GM12874 (cell line): ENCODE measurements at regions not wholly inside any gene's neighbourhood (a gene's known extent, or its start where the extent isn't known, plus 50 kb on each side); places are given as distances from the start of the nearest gene placed in this dataset.

Experiments used
- CTCF ChIP-seq: IDR thresholded peaks from 2 replicates; pipeline ENCODE4 v1.5.1; 2011; ENCODE audit warnings: low read depth, mild to moderate bottlenecking, control low read depth, low read length, moderate library complexity; ENCODE audit not compliant: insufficient read depth

- TF ChIP-seq CTCF: no peak
These were observed 153.2 kb upstream of the FGF10 start for GRCh38 chr5:44542470-44542869.

DNA sequence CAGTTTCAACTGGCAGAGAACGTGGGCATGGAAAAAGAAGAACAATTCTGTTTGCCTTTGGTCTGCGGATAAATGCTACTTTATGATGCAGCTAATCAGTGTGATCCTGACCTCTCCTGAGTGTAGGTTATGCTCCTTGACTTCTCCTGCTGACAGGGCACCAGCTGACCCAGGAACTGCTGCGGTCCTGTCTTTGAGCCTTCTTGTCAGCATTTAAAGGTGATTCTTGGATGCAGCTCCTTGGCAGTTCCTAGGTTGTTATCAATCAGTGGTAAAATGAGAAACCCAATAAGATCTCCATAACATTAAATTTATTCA is 150.3 kb upstream of the FGF10 start:
- TF ChIP-seq CTCF: no peak

GRCh38 chr5:44538797-44539601 is 149.8 kb upstream of the FGF10 start:
- TF ChIP-seq CTCF: no peak

- peak; percentile 48 for TF ChIP-seq CTCF
These were observed 147.5 kb upstream of the FGF10 start for GRCh38 chr5:44536650-44537260.

- no peak for TF ChIP-seq CTCF
These were observed 146.4 kb upstream of the FGF10 start for GRCh38 chr5:44535621-44536020.

DNA sequence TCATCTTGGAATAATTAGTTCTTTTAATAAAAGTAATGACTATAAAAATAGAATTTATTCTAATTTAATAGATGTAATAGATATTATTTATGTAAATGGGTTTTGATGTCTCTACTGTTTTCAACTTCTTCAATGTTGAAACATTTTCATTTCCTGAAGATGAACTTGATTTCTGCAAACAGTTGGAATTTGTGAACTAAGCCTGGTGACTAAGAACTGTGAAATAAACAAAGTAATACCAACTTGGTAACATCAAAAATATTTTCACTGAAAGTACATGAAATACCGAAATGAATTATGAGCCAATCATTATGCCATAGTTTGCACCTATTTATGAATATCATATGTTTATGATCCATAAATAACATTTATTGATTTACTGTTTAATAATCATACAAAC is 143.8 kb upstream of the FGF10 start:
- no peak for TF ChIP-seq CTCF

DNA sequence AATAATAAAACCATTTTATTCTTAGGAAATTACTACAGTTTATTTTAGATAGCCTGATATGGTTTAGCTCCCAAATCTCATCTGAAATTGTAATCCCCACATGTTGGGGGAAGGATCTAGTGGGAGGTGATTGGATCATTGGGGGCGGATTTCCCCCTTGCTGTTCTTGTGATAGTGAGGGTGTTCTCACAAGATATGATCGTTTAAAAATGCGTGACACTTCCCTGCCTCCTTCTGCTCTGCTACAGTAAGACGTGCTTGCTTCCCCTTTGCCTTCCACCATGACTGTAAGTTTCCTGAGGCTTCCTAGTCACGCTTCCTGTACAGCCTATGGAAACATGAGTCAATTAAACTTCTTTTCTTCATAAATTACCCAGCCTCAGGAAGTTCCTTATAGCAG is 122.4 kb upstream of the FGF10 start:
- no peak for TF ChIP-seq CTCF
